ENCODE measurements at regions not wholly inside any gene's neighbourhood (a gene's known extent, or its start where the extent isn't known, plus 50 kb on each side); places are given as distances from the start of the nearest gene placed in this dataset.
"Not testable (repeated sequence)": the region's sequence is repeated elsewhere in the genome, so short reads cannot be mapped to it uniquely, and the experiment has no call there.

GRCh38 chr3:147160984-147161383, 245.4 kb downstream of the ZIC4 start:
- Histone ChIP-seq H3K4me1 (ENCODE audit: control insufficient read depth in 1 of 2, insufficient read depth in 2 of 2, low read length in 2 of 2) (no peaks in the 10 kb centered on the region), H3K9me3 (ENCODE audit: control insufficient read depth, low read length) (no peaks in the 10 kb centered on the region), H3K36me3 (ENCODE audit: control insufficient read depth in 1 of 2, insufficient read depth in 2 of 2, low read length in 1 of 2) (no peaks in the 10 kb centered on the region), H3K27ac (ENCODE audit: low read depth in 1 of 2, low read length in 2 of 2) (no peak overlapping the region), H3K4me3 (ENCODE audit: low read length in 2 of 2) (no peak overlapping the region), H3K27me3 (ENCODE audit: control insufficient read depth in 1 of 2, insufficient read depth in 2 of 2, low read length in 1 of 2) (no peaks in the 10 kb centered on the region)
- ATAC-seq (ENCODE audit: low FRiP score) (no peak), DNase-seq (no peak)
- intact Hi-C loops (cut with DNase I): no loop called here

DNA sequence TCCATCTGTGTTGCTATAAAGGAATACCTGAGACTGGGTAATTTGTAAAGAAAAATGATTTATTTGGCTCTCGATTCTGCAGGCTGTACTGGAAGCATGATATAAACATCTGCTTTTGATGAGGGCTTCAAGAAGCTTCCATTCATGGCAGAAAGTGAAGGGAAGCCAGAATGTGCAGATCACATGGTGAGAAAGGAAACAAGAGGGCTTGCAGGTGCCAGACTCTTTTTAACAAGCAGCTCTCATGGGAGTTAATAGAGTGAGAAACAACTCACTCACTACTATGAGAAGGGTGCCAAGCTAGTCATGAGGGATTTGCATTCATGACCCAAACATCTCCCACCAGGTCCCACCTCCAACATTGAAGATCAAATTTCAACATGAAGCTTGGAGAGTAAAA, 247.2 kb downstream of the ZIC4 start:
- intact Hi-C loops (cut with DNase I): no loop called here
- 61 to 65% methylated on average over 1 of the region's 1 CpG for WGBS, 2 donors
- no peaks in the 10 kb centered on the region for H3K36me3 ChIP-seq (ENCODE audit: control insufficient read depth in 1 of 2, insufficient read depth in 2 of 2, low read length in 1 of 2)
- no peaks in the 10 kb centered on the region for H3K27me3 ChIP-seq (ENCODE audit: control insufficient read depth in 1 of 2, insufficient read depth in 2 of 2, low read length in 1 of 2)
- no peak overlapping the region for H3K4me3 ChIP-seq (ENCODE audit: low read length in 2 of 2)
- no peaks in the 10 kb centered on the region for H3K4me1 ChIP-seq (ENCODE audit: control insufficient read depth in 1 of 2, insufficient read depth in 2 of 2, low read length in 2 of 2)
- ATAC-seq (ENCODE audit: low FRiP score): no peak
- no peak for DNase-seq
- peaks cover 2% of the 10 kb centered on the region for H3K9me3 ChIP-seq (ENCODE audit: control insufficient read depth, low read length)
- H3K27ac ChIP-seq (ENCODE audit: low read depth in 1 of 2, low read length in 2 of 2): no peak overlapping the region

- ATAC-seq (ENCODE audit: low FRiP score): no peak
- 35 to 48% methylated on average over 3 of the region's 3 CpGs for WGBS, 2 donors
- DNase-seq: no peak
Observed at GRCh38 chr3:147157631-147158030, 248.7 kb downstream of the ZIC4 start.

DNA sequence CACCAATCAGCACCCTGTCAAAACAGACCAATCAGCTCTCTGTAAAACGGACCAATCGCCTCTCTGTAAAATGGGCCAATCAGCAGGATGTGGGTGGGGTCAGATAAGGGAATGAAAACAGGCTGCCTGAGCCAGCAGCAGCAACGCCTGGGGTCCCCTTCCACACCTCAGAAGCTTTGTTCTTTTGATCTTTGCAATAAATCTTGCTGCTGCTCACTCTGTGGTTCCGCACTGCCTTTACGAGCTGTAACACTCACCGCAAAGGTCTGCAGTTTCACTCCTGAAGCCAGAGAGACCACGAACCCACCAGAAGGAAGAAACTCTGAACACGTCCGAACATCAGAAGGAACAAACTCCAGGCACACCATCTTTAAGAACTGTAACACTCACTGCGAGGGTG, 251.4 kb downstream of the ZIC4 start:
- H3K4me1 ChIP-seq (ENCODE audit: control insufficient read depth in 1 of 2, insufficient read depth in 2 of 2, low read length in 2 of 2); DNase-seq; H3K36me3 ChIP-seq (ENCODE audit: control insufficient read depth in 1 of 2, insufficient read depth in 2 of 2, low read length in 1 of 2); H3K4me3 ChIP-seq (ENCODE audit: low read length in 2 of 2); H3K9me3 ChIP-seq (ENCODE audit: control insufficient read depth, low read length); H3K27ac ChIP-seq (ENCODE audit: low read depth in 1 of 2, low read length in 2 of 2); ATAC-seq (ENCODE audit: low FRiP score); intact Hi-C loops (cut with DNase I); H3K27me3 ChIP-seq (ENCODE audit: control insufficient read depth in 1 of 2, insufficient read depth in 2 of 2, low read length in 1 of 2): not testable (repeated sequence)
- WGBS, 2 donors: 73 to 74% methylated on average over 10 of the region's 10 CpGs

More at GRCh38 chr3:147157631-147158030, 248.7 kb downstream of the ZIC4 start:
- H3K9me3 ChIP-seq (ENCODE audit: control insufficient read depth, low read length): peaks cover 2% of the 10 kb centered on the region
- no peak overlapping the region for H3K27ac ChIP-seq (ENCODE audit: low read depth in 1 of 2, low read length in 2 of 2)
- no peaks in the 10 kb centered on the region for H3K36me3 ChIP-seq (ENCODE audit: control insufficient read depth in 1 of 2, insufficient read depth in 2 of 2, low read length in 1 of 2)
- no peaks in the 10 kb centered on the region for H3K4me1 ChIP-seq (ENCODE audit: control insufficient read depth in 1 of 2, insufficient read depth in 2 of 2, low read length in 2 of 2)
- intact Hi-C loops (cut with DNase I): no loop called here
- no peaks in the 10 kb centered on the region for H3K27me3 ChIP-seq (ENCODE audit: control insufficient read depth in 1 of 2, insufficient read depth in 2 of 2, low read length in 1 of 2)
- no peak overlapping the region for H3K4me3 ChIP-seq (ENCODE audit: low read length in 2 of 2)

GRCh38 chr3:147153830-147154539, 252.4 kb downstream of the ZIC4 start:
- intact Hi-C loops (cut with DNase I): no loop called here
- Histone ChIP-seq H3K9me3 (ENCODE audit: control insufficient read depth, low read length) (peaks cover 2% of the 10 kb centered on the region), H3K4me3 (ENCODE audit: low read length in 2 of 2) (no peak overlapping the region), H3K27ac (ENCODE audit: low read depth in 1 of 2, low read length in 2 of 2) (no peak overlapping the region), H3K27me3 (ENCODE audit: control insufficient read depth in 1 of 2, insufficient read depth in 2 of 2, low read length in 1 of 2) (no peaks in the 10 kb centered on the region), H3K4me1 (ENCODE audit: control insufficient read depth in 1 of 2, insufficient read depth in 2 of 2, low read length in 2 of 2) (no peaks in the 10 kb centered on the region), H3K36me3 (ENCODE audit: control insufficient read depth in 1 of 2, insufficient read depth in 2 of 2, low read length in 1 of 2) (no peaks in the 10 kb centered on the region)
- no peak for ATAC-seq (ENCODE audit: low FRiP score)
- WGBS, 2 donors: 92 to 93% methylated on average over 25 to 30 of the region's 30 CpGs
- no peak for DNase-seq

GRCh38 chr3:147152476-147152875, 253.9 kb downstream of the ZIC4 start:
- Histone ChIP-seq H3K4me1 (ENCODE audit: control insufficient read depth in 1 of 2, insufficient read depth in 2 of 2, low read length in 2 of 2) (no peaks in the 10 kb centered on the region), H3K9me3 (ENCODE audit: control insufficient read depth, low read length) (peaks cover 2% of the 10 kb centered on the region), H3K36me3 (ENCODE audit: control insufficient read depth in 1 of 2, insufficient read depth in 2 of 2, low read length in 1 of 2) (no peaks in the 10 kb centered on the region), H3K27ac (ENCODE audit: low read depth in 1 of 2, low read length in 2 of 2) (no peak overlapping the region), H3K4me3 (ENCODE audit: low read length in 2 of 2) (no peak overlapping the region), H3K27me3 (ENCODE audit: control insufficient read depth in 1 of 2, insufficient read depth in 2 of 2, low read length in 1 of 2) (no peaks in the 10 kb centered on the region)
- 71 to 80% methylated on average over 3 of the region's 3 CpGs for WGBS, 2 donors
- no peak for ATAC-seq (ENCODE audit: low FRiP score)
- intact Hi-C loops (cut with DNase I): no loop called here
- no peak for DNase-seq

DNA sequence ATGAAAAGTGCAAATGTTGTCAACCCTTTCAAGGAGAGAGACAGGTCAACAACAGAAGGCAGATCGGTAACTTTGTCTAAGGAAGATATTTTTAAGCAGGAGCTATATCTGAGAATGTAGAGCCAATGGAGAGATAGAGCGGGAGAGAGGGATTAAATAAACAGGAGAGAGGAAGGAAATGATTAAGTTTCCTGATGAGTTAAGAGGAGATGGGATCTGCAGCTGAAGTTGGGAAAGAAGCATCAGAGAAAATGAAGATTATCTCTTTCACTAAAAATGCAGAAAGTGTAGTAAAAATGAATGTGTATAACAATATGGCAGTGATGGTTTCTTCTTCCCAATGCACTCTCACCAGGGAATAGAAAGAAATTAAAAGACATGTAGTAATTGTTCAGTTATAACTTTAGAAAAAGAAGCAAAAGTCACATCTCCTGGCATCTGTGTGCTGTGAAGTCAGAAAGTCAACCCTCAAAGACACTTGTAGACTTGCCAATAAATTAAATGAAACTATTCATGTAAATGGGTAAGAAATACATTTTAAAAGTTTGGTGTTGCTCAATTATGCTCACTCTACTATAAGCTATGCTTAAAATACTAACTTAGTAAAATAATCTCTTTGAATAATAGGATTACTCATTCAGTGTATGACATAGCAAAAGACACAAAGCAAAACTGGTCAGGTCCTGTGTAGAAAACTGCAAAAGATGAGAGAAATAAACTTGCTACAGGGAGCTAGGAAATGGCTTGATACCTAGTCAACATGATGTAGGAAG, 264.6 kb downstream of the ZIC4 start:
- H3K4me1 ChIP-seq (ENCODE audit: control insufficient read depth in 1 of 2, insufficient read depth in 2 of 2, low read length in 2 of 2): no peaks in the 10 kb centered on the region
- H3K4me3 ChIP-seq (ENCODE audit: low read length in 2 of 2): no peak overlapping the region
- DNase-seq: no peak
- ATAC-seq (ENCODE audit: low FRiP score): no peak
- intact Hi-C loops (cut with DNase I): no loop called here
- no peaks in the 10 kb centered on the region for H3K27me3 ChIP-seq (ENCODE audit: control insufficient read depth in 1 of 2, insufficient read depth in 2 of 2, low read length in 1 of 2)
- H3K36me3 ChIP-seq (ENCODE audit: control insufficient read depth in 1 of 2, insufficient read depth in 2 of 2, low read length in 1 of 2): no peaks in the 10 kb centered on the region
- H3K27ac ChIP-seq (ENCODE audit: low read depth in 1 of 2, low read length in 2 of 2): no peak overlapping the region
- no peaks in the 10 kb centered on the region for H3K9me3 ChIP-seq (ENCODE audit: control insufficient read depth, low read length)
- 56 to 64% methylated on average over 2 of the region's 2 CpGs for WGBS, 2 donors

GRCh38 chr3:147139341-147139740, 267.0 kb downstream of the ZIC4 start:
- no peak overlapping the region for H3K4me3 ChIP-seq (ENCODE audit: low read length in 2 of 2)
- no peaks in the 10 kb centered on the region for H3K9me3 ChIP-seq (ENCODE audit: control insufficient read depth, low read length)
- no peaks in the 10 kb centered on the region for H3K36me3 ChIP-seq (ENCODE audit: control insufficient read depth in 1 of 2, insufficient read depth in 2 of 2, low read length in 1 of 2)
- H3K27ac ChIP-seq (ENCODE audit: low read depth in 1 of 2, low read length in 2 of 2): no peak overlapping the region
- WGBS, 2 donors: 81 to 86% methylated on average over 1 of the region's 1 CpG
- H3K4me1 ChIP-seq (ENCODE audit: control insufficient read depth in 1 of 2, insufficient read depth in 2 of 2, low read length in 2 of 2): no peaks in the 10 kb centered on the region
- no peak for DNase-seq
- no peaks in the 10 kb centered on the region for H3K27me3 ChIP-seq (ENCODE audit: control insufficient read depth in 1 of 2, insufficient read depth in 2 of 2, low read length in 1 of 2)
- intact Hi-C loops (cut with DNase I): no loop called here
- no peak for ATAC-seq (ENCODE audit: low FRiP score)

GRCh38 chr3:147132168-147132567, 274.2 kb downstream of the ZIC4 start:
- no peak overlapping the region for H3K4me3 ChIP-seq (ENCODE audit: low read length in 2 of 2)
- 64 to 67% methylated on average over 1 of the region's 1 CpG for WGBS, 2 donors
- no peaks in the 10 kb centered on the region for H3K36me3 ChIP-seq (ENCODE audit: control insufficient read depth in 1 of 2, insufficient read depth in 2 of 2, low read length in 1 of 2)
- ATAC-seq (ENCODE audit: low FRiP score) (no peak), DNase-seq (no peak)
- H3K27me3 ChIP-seq (ENCODE audit: control insufficient read depth in 1 of 2, insufficient read depth in 2 of 2, low read length in 1 of 2): no peaks in the 10 kb centered on the region
- H3K9me3 ChIP-seq (ENCODE audit: control insufficient read depth, low read length): peaks cover 3% of the 10 kb centered on the region
- no peak overlapping the region for H3K27ac ChIP-seq (ENCODE audit: low read depth in 1 of 2, low read length in 2 of 2)
- intact Hi-C loops (cut with DNase I): no loop called here
- no peaks in the 10 kb centered on the region for H3K4me1 ChIP-seq (ENCODE audit: control insufficient read depth in 1 of 2, insufficient read depth in 2 of 2, low read length in 2 of 2)

Data from aorta (tissue), 5 donors.